Smooth muscle cell (in vitro differentiated cells): ENCODE measurements at regions not wholly inside any gene's neighbourhood (a gene's known extent, or its start where the extent isn't known, plus 50 kb on each side); places are given as distances from the start of the nearest gene placed in this dataset.

Experiments used
- DNase-seq: peaks from one replicate; lab custom pipeline; 2025; ENCODE audit not compliant: unreplicated experiment; lab: John Stamatoyannopoulos, UW
- H2AFZ ChIP-seq: fragments of 200-600 bp; sonication (generic); 2 replicates; pipeline ENCODE4 v1.6.0; 2016; ENCODE audit warnings: antibody characterized with exemption, low read depth, mild to moderate bottlenecking
- H3F3A ChIP-seq: fragments of 200-600 bp; sonication (generic); 2 replicates; pipeline ENCODE4 v1.6.0; 2017; ENCODE audit warnings: antibody characterized with exemption, low read depth
- H3K27ac ChIP-seq: fragments of 200-600 bp; sonication (generic); 2 replicates; pipeline ENCODE4 v1.5.1; 2016; ENCODE audit warnings: low read depth, mild to moderate bottlenecking
- H3K27me3 ChIP-seq: fragments of 200-600 bp; sonication (generic); 2 replicates; pipeline ENCODE4 v1.6.1; 2016; ENCODE audit warnings: low read depth, mild to moderate bottlenecking
- H3K36me3 ChIP-seq: fragments of 200-600 bp; sonication (generic); 2 replicates; pipeline ENCODE4 v1.5.1; 2016; ENCODE audit warnings: low read depth
- H3K4me1 ChIP-seq: fragments of 200-600 bp; sonication (generic); 2 replicates; pipeline ENCODE4 v1.5.1; 2016; ENCODE audit warnings: low read depth
- H3K4me2 ChIP-seq: fragments of 200-600 bp; sonication (generic); 2 replicates; pipeline ENCODE4 v1.6.0; 2016; ENCODE audit warnings: mild to moderate bottlenecking
- H3K4me3 ChIP-seq: fragments of 200-600 bp; sonication (generic); 2 replicates; pipeline ENCODE4 v1.5.1; 2016; ENCODE audit warnings: mild to moderate bottlenecking
- H3K79me2 ChIP-seq: fragments of 200-600 bp; sonication (generic); 2 replicates; pipeline ENCODE4 v1.6.0; 2016; ENCODE audit warnings: low read depth, mild to moderate bottlenecking
- H3K9ac ChIP-seq: fragments of 200-600 bp; sonication (generic); 2 replicates; pipeline ENCODE4 v1.6.0; 2016; ENCODE audit warnings: low read depth
- H3K9me3 ChIP-seq: fragments of 200-600 bp; sonication (generic); replicated peaks from 2 replicates; pipeline ENCODE4 v1.5.1; 2016; ENCODE audit warnings: low read depth
- H4K20me1 ChIP-seq: fragments of 200-600 bp; sonication (generic); 2 replicates; pipeline ENCODE4 v1.6.0; 2016; ENCODE audit warnings: low read depth
- WGBS: methylation state at CpG from one replicate; pipeline ENCODE4 v1.1.7; 2016; ENCODE audit warnings: low lambda C conversion rate; 5-methylcytosine and 5-hydroxymethylcytosine counted together
- TF ChIP-seq, protein P1 (sequence below): fragments of 200-600 bp; sonication (generic); IDR thresholded peaks from 2 replicates; pipeline ENCODE4 v1.5.1; 2017; ENCODE audit warnings: borderline replicate concordance, mild to moderate bottlenecking, antibody characterized with exemption; ENCODE audit not compliant: insufficient read depth, poor library complexity, severe bottlenecking

DNA sequence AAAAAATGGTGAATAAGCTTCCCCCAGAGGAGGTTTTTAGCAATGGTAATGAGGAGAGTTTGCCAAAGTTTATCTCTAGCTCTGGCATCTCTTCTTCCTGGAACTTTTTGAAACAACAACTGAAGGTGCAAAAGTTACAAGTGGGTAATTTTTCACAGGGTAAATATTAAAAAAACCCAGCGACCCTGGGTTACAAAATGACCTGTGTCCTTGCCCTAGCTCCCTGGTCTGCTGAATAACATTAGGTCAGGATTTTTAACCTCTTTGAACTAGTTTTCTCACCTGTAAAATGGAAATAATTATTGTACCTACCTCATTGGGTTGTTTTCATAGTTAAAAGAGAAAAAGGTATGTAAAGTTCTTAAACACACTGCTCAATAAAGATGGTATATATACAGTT, 332.4 kb upstream of the DUSP10 start:
- Histone ChIP-seq H3K36me3 (no peaks in the 10 kb centered on the region), H3K9me3 (no peaks in the 10 kb centered on the region), H3K9ac (peak overlapping the region; percentile 52), H3K79me2 (no peaks in the 10 kb centered on the region), H2AFZ (peak overlapping the region; percentile 56), H4K20me1 (no peaks in the 10 kb centered on the region), H3F3A (peaks cover 9% of the 10 kb centered on the region), H3K4me2 (peak overlapping the region; percentile 25), H3K4me1 (peaks cover 19% of the 10 kb centered on the region), H3K4me3 (no peak overlapping the region), H3K27me3 (no peaks in the 10 kb centered on the region), H3K27ac (peak overlapping the region; percentile 96)
- TF ChIP-seq, protein P1, sequence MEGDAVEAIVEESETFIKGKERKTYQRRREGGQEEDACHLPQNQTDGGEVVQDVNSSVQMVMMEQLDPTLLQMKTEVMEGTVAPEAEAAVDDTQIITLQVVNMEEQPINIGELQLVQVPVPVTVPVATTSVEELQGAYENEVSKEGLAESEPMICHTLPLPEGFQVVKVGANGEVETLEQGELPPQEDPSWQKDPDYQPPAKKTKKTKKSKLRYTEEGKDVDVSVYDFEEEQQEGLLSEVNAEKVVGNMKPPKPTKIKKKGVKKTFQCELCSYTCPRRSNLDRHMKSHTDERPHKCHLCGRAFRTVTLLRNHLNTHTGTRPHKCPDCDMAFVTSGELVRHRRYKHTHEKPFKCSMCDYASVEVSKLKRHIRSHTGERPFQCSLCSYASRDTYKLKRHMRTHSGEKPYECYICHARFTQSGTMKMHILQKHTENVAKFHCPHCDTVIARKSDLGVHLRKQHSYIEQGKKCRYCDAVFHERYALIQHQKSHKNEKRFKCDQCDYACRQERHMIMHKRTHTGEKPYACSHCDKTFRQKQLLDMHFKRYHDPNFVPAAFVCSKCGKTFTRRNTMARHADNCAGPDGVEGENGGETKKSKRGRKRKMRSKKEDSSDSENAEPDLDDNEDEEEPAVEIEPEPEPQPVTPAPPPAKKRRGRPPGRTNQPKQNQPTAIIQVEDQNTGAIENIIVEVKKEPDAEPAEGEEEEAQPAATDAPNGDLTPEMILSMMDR = no peak
- DNase-seq = no peak
- 87% methylated on average over 1 of the region's 1 CpG for WGBS

DNA sequence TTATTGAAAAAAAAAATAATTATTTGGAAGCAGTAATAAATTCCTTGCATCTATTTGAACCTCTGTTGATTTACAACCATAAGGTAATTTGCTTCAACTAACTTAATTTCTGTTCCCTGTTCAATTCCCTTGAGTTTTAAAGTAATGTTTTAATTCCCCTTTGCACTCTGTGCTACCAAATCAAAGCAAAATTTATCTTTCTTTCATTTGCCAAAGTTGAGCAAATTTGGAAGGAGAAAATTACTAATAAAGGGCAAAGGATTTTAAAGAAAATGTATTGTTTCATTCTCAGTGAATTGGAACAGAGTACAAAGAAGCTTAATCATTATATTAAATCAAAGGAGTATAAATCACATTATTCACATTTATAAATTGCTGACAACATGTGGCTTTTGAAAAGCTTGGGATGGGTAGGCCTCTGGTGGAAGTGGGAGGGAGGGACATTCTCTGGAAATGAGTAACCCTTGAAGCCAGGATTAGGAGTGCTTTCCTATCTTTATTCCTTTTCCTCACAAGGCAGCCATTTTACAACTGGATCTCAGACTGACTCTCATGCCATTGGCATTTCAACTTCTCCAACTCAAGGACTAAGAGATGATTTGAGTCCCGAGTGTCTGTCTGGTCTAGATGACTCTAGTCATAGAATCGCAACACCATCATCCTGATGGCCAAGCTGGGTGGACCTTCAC, 331.6 kb upstream of the DUSP10 start:
- 19% methylated on average over 2 of the region's 2 CpGs for WGBS
- Histone ChIP-seq H3K4me1 (peaks cover 19% of the 10 kb centered on the region), H3K9me3 (no peaks in the 10 kb centered on the region), H2AFZ (no peak overlapping the region), H3K4me3 (no peak overlapping the region), H3K27ac (peak overlapping the region; percentile 96), H3F3A (peaks cover 9% of the 10 kb centered on the region), H4K20me1 (no peaks in the 10 kb centered on the region), H3K36me3 (no peaks in the 10 kb centered on the region), H3K4me2 (peak overlapping the region; percentile 63), H3K9ac (peak overlapping the region; percentile 57), H3K27me3 (no peaks in the 10 kb centered on the region), H3K79me2 (no peaks in the 10 kb centered on the region)
- no peak for DNase-seq
- TF ChIP-seq, protein P1 = no peak

DNA sequence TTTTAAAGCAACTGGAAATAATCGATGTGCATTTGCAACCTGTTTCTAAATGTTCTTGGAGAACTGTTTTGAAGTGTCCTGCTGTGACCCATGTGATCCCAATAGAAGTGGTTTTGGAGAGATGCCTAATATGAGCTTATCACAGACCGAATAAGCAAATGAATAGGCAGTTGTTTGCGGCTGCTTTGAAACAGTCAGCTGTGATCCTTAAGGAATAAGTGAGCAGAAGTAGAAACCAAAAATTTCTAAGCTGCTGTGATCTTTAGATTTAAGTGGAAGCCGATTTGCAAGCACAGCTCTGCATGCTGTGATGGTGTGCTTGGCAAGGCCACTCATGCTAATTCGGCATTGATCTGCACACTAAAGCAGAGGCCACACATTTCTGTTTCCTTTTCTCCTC, 329.5 kb upstream of the DUSP10 start:
- Histone ChIP-seq H4K20me1 (no peaks in the 10 kb centered on the region), H3K27me3 (no peaks in the 10 kb centered on the region), H3K9ac (no peak overlapping the region), H3K4me2 (peak overlapping the region; percentile 56), H3K79me2 (no peaks in the 10 kb centered on the region), H3K27ac (peak overlapping the region; percentile 96), H3K9me3 (no peaks in the 10 kb centered on the region), H3K36me3 (no peaks in the 10 kb centered on the region), H3K4me3 (no peak overlapping the region), H3F3A (peaks cover 9% of the 10 kb centered on the region), H2AFZ (no peak overlapping the region), H3K4me1 (peaks cover 19% of the 10 kb centered on the region)
- DNase-seq = no peak
- TF ChIP-seq, protein P1 = no peak
- WGBS = 30% methylated on average over 5 of the region's 5 CpGs

DNA sequence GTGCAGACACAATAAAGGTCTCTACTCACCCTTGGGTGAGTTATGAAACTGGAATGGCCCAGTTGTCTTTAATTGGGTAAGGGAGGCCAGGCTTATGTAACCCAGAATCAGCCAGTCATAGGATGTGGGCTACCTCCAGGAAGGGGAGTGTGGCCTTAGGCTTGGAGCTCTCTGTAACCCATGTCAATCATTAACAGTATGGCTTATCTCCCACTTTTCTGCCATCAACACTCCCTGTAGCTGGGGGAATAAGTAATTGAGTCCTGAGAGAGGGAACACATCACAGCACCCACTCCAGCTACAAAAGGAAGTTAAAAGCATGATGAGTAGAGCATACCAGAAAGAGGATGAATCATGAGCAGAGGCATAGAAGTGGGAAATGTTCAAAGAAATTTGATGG, 327.0 kb upstream of the DUSP10 start:
- H3F3A ChIP-seq = peaks cover 9% of the 10 kb centered on the region
- DNase-seq = no peak
- no peak overlapping the region for H2AFZ ChIP-seq
- H3K79me2 ChIP-seq = no peaks in the 10 kb centered on the region
- no peaks in the 10 kb centered on the region for H3K36me3 ChIP-seq
- TF ChIP-seq, protein P1 = no peak
- H3K9ac ChIP-seq = no peak overlapping the region
- H3K9me3 ChIP-seq = no peaks in the 10 kb centered on the region
- H3K4me3 ChIP-seq = no peak overlapping the region
- H3K27me3 ChIP-seq = no peaks in the 10 kb centered on the region
- H4K20me1 ChIP-seq = no peaks in the 10 kb centered on the region
- H3K4me2 ChIP-seq = no peak overlapping the region
- no peak overlapping the region for H3K27ac ChIP-seq
- H3K4me1 ChIP-seq = peaks cover 19% of the 10 kb centered on the region
